Sigmoid colon (tissue), 4 donors: ENCODE measurements at regions not wholly inside any gene's neighbourhood (a gene's known extent, or its start where the extent isn't known, plus 50 kb on each side); places are given as distances from the start of the nearest gene placed in this dataset.

Experiments
- POLR2AphosphoS5 ChIP-seq, 4 donors: sonication (generic); formaldehyde crosslinking; IDR thresholded peaks; one replicate each; pipeline ENCODE4 v1.6.1; 2017; ENCODE audit warnings: antibody characterized with exemption in 4 of 4
- TF ChIP-seq, protein P1 (sequence below), 4 experiments: fragments of 450-650 bp in 3 of 4; fragments of 200-600 bp in 1 of 4; IDR thresholded peaks; one replicate each; pipeline ENCODE4 v1.5.1; 2016 to 2019; ENCODE audit warnings: antibody characterized with exemption in 4 of 4, mild to moderate bottlenecking in 3 of 4, moderate library complexity in 2 of 4

- TF ChIP-seq POLR2AphosphoS5 (IDR thresholded peaks at IDR 0.05): no peak
- TF ChIP-seq, protein P1, sequence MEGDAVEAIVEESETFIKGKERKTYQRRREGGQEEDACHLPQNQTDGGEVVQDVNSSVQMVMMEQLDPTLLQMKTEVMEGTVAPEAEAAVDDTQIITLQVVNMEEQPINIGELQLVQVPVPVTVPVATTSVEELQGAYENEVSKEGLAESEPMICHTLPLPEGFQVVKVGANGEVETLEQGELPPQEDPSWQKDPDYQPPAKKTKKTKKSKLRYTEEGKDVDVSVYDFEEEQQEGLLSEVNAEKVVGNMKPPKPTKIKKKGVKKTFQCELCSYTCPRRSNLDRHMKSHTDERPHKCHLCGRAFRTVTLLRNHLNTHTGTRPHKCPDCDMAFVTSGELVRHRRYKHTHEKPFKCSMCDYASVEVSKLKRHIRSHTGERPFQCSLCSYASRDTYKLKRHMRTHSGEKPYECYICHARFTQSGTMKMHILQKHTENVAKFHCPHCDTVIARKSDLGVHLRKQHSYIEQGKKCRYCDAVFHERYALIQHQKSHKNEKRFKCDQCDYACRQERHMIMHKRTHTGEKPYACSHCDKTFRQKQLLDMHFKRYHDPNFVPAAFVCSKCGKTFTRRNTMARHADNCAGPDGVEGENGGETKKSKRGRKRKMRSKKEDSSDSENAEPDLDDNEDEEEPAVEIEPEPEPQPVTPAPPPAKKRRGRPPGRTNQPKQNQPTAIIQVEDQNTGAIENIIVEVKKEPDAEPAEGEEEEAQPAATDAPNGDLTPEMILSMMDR (IDR thresholded peaks at IDR 0.05): no peak
Measured at GRCh38 chr17:13943909-13944308, 125.4 kb upstream of the COX10 start.
